Gastroesophageal sphincter (tissue), 3 donors: ENCODE measurements at regions not wholly inside any gene's neighbourhood (a gene's known extent, or its start where the extent isn't known, plus 50 kb on each side); places are given as distances from the start of the nearest gene placed in this dataset.

ENCODE experiments used
- POLR2A ChIP-seq, 2 donors: fragments of 450-650 bp; IDR thresholded peaks; one replicate each; pipeline ENCODE4 v1.6.1; 2017; ENCODE audit warnings: antibody characterized with exemption in 2 of 2, mild to moderate bottlenecking in 2 of 2, moderate library complexity in 1 of 2
- POLR2AphosphoS5 ChIP-seq: sonication (generic); formaldehyde crosslinking; IDR thresholded peaks from one replicate; pipeline ENCODE4 v1.6.1; 2017; ENCODE audit warnings: antibody characterized with exemption
- TF ChIP-seq, protein P1 (sequence below), 4 experiments: fragments of 200-600 bp in 2 of 4; fragments of 450-650 bp in 2 of 4; sonication (generic) in 1 of 4; IDR thresholded peaks; one replicate each; pipeline ENCODE4 v1.5.1; 2017 to 2019; ENCODE audit warnings: antibody characterized with exemption in 4 of 4, mild to moderate bottlenecking in 2 of 4, moderate library complexity in 2 of 4

- no peak for TF ChIP-seq POLR2AphosphoS5
- no peak for TF ChIP-seq POLR2A (IDR thresholded peaks at IDR 0.05)
- TF ChIP-seq, protein P1, sequence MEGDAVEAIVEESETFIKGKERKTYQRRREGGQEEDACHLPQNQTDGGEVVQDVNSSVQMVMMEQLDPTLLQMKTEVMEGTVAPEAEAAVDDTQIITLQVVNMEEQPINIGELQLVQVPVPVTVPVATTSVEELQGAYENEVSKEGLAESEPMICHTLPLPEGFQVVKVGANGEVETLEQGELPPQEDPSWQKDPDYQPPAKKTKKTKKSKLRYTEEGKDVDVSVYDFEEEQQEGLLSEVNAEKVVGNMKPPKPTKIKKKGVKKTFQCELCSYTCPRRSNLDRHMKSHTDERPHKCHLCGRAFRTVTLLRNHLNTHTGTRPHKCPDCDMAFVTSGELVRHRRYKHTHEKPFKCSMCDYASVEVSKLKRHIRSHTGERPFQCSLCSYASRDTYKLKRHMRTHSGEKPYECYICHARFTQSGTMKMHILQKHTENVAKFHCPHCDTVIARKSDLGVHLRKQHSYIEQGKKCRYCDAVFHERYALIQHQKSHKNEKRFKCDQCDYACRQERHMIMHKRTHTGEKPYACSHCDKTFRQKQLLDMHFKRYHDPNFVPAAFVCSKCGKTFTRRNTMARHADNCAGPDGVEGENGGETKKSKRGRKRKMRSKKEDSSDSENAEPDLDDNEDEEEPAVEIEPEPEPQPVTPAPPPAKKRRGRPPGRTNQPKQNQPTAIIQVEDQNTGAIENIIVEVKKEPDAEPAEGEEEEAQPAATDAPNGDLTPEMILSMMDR (IDR thresholded peaks at IDR 0.05) = no peak
Measured at GRCh38 chr6:167214206-167214605, 56.4 kb upstream of the GPR31 start.
